HG03060 (cell line): ENCODE measurements at regions not wholly inside any gene's neighbourhood (a gene's known extent, or its start where the extent isn't known, plus 50 kb on each side); places are given as distances from the start of the nearest gene placed in this dataset.

Experiments used
- ATAC-seq: cut with Tn5 transposase; IDR thresholded peaks from one replicate; pipeline ENCODE4 v1.9.1; 2021; ENCODE audit warnings: low read depth, moderate number of reproducible peaks; ENCODE audit not compliant: unreplicated experiment

DNA sequence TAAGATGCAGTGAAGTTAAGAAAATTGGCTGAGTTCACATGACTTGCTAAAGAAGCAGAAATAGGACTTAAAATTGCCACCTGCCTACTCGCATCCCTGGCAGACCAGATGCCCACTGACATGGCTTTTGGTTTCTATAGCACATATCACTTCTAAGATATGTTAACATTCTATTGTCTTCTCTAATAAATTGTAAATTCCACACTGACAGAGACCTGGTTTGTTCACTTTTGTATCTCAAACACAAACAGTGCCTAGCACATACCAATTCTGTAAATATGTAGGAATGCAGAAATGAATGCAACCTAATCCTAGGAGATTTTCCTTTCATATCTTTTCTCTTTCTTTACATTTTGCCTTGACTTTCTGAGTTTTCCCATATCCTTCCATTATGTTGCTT, 1047.6 kb downstream of the AACS start:
- ATAC-seq = no peak

DNA sequence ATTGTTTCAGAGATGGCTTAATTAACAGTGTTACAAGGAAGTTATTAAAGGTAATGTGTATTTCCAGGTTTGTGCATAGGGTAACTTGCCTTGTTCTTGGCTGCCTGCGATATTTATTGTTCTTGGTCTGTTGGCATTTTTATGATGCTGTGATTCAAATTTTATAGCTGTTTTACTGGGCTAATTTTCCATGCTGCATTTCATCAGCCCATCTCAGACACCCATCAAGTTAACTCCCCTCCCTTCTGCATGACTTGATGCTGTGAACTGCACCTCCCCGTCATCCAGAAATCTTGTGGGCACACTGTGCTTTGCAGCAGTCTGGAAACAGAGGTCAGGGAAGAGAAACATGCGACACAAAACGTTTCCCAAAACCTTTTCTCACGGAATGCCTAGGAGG, 1049.2 kb downstream of the AACS start:
- no peak for ATAC-seq

GRCh38 chr12:126117502-126117901, 1052.3 kb downstream of the AACS start:
- no peak for ATAC-seq

DNA sequence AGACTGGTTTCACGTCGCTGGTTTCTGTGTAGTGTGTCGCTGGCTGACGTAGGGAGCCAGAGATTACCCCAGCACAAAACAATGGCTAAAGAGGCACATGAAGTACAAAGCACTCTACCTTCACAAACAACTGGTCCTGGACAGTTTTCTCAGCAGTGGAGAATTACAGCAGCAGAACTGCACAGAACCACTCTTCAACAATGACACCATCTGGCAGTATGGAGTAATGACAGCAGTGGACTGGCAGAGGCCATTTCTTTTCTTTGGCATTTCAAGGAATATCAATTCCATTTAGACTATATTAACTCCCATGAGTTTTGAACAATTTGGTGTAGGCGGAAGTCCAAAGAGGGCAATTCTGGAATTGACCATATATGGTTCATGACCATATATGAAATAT, 1074.1 kb downstream of the AACS start:
- ATAC-seq = no peak

DNA sequence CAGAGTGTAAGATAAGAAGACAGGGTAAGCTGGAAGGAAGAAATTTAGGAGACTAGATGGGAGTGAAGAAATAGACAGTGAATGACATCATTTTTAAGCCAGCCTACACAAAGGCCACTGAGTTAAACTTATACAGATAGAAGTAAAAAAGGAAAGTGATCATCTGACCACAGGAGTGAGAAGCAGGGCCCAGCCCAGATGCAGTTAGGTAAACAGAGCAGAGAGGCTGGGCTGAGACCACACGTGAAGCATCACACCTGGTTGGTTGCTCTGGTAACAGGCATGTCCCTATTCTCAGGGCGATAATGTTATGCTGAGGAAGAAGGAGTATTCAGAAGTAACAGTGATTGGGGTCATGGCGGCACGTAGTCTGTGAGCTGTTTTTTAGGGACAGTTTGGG, 1079.4 kb downstream of the AACS start:
- ATAC-seq = no peak

DNA sequence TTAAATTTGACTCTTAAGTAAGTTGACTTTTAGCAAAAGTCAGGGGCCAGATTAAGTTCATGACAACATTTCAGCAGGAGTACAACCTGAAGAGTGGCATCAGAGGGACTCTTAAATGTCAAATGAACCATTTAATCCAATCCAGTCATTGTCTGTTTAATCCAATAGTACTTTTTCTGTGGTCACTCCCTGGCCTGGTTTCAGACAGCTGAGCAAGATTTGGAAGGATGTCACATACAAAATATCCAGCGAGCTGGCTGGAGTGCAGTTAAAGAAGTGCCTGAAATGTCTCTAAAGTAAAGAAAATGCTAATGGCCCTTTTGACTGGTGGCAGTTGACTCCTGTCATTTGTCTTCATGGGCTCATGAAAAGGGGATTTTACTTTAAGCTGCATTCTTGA, 1082.1 kb downstream of the AACS start:
- no peak for ATAC-seq

DNA sequence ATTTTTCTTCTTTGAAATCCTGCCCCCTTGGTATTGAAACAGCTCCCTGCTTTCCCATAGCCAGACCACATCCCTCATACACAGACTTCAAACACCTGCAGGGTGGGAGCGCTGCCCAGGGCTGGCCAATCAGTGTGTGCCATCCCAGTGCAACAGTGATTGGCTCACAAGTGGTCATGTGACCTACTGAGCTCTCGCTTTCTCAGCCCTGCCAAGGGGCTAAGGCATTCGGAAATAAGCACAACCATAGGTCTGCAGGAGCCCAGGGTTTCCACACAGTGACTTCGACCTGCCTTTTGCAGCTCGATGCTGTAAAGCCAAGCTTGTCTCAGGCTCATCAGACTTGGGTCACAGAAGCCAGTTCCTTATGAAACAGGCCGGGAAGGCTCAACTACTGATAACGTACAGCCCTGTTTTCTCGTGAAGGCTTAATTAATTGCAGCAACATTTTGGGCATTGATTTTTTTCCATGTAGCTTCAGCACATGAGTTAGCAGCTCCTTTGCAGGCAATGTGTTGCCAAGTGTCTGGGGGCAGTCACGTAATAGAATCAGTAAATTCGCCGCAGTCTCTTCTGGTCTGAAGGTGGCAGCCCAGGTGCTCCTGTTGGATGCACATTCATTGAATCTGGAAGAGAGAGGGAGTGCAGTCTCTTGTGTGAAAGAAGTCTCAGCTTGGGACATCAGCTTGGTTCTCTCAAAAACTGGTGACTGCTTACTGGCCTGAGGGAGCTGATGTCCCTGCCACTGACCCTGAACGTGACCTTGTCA, 1091.8 kb downstream of the AACS start:
- no peak for ATAC-seq

- no peak for ATAC-seq
Observed at GRCh38 chr12:126157575-126157966, 1092.3 kb downstream of the AACS start.

- no peak for ATAC-seq
Observed at GRCh38 chr12:126159139-126159538, 1093.9 kb downstream of the AACS start.

- no peak for ATAC-seq
Observed at GRCh38 chr12:126160912-126161311, 1095.7 kb downstream of the AACS start.

DNA sequence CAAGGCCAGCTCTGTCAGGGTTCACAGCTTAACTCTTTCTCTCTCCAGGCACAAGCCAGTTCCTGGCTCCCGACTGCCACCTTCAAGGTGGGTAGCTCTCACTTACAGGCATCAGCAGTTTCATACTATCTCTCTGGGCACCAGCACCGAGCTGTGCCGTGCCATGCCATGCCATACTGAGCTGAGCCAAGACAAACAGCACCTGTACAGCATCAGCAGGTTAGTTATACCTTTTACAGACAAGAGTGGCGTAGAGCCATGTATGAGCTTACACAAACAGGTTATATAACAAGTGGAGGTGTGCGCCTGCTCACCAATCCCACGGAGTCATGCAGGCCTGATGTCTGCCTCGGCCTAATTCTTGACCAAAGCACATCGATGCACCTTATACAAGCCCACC, 1098.7 kb downstream of the AACS start:
- ATAC-seq = no peak

GRCh38 chr12:126171937-126172559, 1106.8 kb downstream of the AACS start:
- ATAC-seq = no peak

DNA sequence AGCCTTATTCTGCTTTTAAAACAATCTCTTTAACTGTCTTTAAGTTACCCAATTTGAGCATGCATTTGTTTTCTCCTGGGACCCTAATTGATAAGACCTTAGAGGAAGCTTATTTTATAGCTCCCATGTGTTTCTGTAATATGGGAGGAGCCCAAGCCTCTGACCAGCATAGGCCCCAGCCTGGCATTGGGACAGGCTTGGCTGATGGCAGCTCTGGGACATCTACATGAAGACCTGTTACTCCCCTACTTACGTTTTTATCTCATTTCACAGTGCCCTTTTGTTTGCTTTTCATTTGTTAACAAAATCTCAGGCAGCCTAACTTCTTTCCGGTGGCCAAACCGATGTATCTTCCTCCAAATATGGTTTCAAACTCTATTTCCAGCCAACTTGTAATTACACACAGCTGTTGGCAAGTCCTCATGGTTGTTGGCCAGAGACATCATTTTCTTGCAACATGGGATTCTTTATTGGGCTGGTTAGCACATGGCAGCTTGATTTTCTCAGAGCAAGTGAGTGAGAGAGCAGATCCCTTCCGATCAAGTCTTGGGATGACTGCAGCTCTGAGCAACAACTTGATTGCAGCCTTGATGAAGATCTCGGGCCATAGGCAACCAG, 1117.5 kb downstream of the AACS start:
- no peak for ATAC-seq

DNA sequence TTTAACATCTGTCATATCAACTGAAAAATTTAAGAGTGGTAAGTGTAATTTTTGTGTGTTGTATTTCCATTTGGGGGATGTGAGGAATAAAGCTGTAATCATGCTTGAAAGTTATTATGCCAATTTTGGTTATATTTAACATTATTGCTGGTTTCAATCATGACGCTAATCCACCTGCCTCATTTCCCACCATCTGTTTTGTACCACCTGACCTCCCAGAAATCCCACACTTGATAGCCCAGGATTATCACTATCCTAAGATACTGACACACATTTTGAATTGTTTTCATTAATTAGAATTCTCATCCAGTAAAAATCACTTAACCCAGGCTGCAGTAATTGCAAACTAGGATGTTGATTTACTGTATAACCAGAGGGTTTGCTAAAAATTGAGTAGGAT, 1119.8 kb downstream of the AACS start:
- ATAC-seq = no peak

DNA sequence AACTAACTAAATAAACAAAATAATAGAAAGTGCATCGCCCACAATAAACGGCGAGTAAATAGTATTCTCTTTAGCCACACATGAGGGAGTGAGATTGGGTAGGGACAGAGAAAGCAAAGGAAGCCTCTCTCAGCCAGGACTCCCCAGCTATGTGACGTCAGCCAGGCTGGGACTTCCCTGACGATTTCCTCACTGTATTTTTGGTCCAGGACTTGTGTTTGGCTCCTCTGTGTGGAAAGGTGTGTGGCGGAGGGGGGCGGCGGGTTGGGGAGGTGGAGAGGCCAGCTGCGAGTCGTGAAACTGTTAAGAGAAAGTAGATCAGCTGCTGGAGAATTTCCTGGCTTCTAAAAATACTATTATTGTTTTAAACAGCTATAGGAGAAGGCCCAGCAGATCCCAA, 1124.6 kb downstream of the AACS start:
- no peak for ATAC-seq

DNA sequence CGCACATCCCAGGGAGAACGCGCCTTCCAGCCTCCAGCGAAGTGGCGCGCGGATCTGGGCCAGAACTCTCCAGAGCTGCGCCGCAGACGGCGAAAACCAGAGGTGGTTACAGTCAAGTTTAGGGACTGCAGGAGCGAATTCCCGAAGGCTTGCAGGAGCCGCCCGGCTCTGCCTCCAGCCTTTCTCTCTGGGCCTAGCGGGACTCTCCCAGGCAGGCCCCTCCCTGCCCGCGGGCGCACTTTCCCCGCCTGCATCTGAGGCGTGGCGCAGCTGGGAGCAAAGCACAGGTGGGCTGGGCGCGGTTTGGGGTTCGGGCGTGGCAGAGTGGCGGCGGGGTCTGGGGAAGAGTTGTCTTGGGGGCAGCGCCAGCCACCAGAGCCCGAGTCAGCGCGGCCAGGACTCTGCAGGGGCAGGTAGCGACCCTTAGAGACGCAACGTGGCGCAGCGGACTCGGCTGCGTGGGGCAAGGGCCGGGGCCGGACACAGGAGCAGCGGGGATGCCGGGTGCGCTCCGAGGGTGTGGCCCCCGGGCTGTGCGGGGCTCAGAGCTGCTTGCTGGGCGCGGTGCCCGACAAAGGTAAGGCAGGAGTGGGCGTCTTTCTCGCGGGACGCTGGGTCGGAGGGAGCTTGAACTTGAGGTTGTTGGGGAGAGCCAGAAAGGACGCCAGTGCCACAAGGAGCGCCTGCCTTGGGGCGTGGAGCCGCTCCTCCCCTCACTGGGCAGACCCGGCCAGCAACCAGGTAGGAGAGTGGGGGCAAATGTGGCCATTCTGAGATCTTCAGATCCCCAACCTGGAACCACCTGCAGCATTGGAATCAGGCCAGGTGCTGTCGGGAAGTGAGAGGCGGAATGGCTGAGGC, 1126.0 kb downstream of the AACS start:
- no peak for ATAC-seq

GRCh38 chr12:126191949-126192348, 1126.7 kb downstream of the AACS start:
- no peak for ATAC-seq

- ATAC-seq = no peak
Observed at GRCh38 chr12:126193190-126193589, 1128.0 kb downstream of the AACS start.

- ATAC-seq = no peak
Observed at GRCh38 chr12:126196263-126196662, 1131.0 kb downstream of the AACS start.

DNA sequence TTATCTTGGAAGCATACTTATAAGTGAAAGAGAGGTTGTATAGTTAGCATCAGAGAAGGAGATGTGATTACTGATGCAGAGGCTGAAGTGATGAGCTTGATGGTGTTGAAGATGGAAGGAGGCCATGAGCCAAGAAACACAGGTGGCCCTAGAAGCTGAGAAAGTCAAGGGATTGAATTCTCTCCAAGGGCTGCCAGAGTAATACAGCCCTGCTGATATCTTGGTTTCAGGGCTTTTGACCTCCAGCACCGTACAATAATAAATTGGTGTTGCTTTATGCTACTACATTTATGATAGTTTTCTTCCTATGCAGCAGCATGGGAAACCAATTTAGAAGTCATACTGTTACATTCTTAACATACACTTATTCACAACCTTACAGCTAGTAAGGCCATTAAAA, 1133.3 kb downstream of the AACS start:
- no peak for ATAC-seq
